Endothelial cell of umbilical vein (primary cell): ENCODE measurements at regions not wholly inside any gene's neighbourhood (a gene's known extent, or its start where the extent isn't known, plus 50 kb on each side); places are given as distances from the start of the nearest gene placed in this dataset.
A peak's percentile ranks its signal among the peaks of the same experiment; 100 is the strongest.

Experiments
- BruUV-seq: library from RNA; stranded (reverse); fragments of 400-500 nt; replicated peaks from 2 replicates; lab custom pipeline; 2021; lab: Mats Ljungman, UMichigan
- CTCF ChIA-PET: fragments of 300-600, 350-600 bp; sonication (Branson Sonifier 250); formaldehyde crosslinking; loops from one replicate; lab custom pipeline; 2021; ENCODE audit warnings: antibody characterized with exemption, inconsistent platforms; lab: Charles Lee
- POLR2A ChIA-PET: fragments of 300-600, 350-600 bp; sonication (Branson Sonifier 250); formaldehyde crosslinking; loops from one replicate; lab custom pipeline; 2021; ENCODE audit warnings: antibody characterized with exemption, inconsistent platforms; lab: Charles Lee
- DNase-seq: peaks from one replicate; pipeline ENCODE4 v3.0.0-alpha.2; 2011; ENCODE audit warnings: low read depth, low spot score
- FAIRE-seq: peaks from 2 replicates; lab custom pipeline; 2011; peaks lifted over from hg19 to GRCh38; lab: Jason Lieb, UNC
- H2AFZ ChIP-seq: 2 replicates; pipeline ENCODE4 v1.6.0; 2012; ENCODE audit warnings: low read depth, low read length, control low read depth, inconsistent platforms
- H3K27ac ChIP-seq: 2 replicates; pipeline ENCODE4 v1.5.1; 2011; ENCODE audit warnings: low read depth, mild to moderate bottlenecking, control low read depth, low read length, moderate library complexity; ENCODE audit not compliant: insufficient read depth
- H3K27me3 ChIP-seq, 2 experiments: 2 replicates each; pipeline versions ENCODE4 v1.6.0 to v1.6.1; 2011; ENCODE audit warnings: low read length in 2 of 2, mixed read lengths in 1 of 2; ENCODE audit not compliant: control insufficient read depth in 2 of 2, insufficient read depth in 2 of 2
- H3K36me3 ChIP-seq, 2 experiments: 2 replicates in 1 of 2; 3 replicates in 1 of 2; pipeline ENCODE4 v1.5.1; 2011; ENCODE audit warnings: low read length in 2 of 2, mild to moderate bottlenecking in 1 of 2, moderate library complexity in 1 of 2; ENCODE audit not compliant: control insufficient read depth in 2 of 2, insufficient read depth in 2 of 2; ENCODE audit errors: extremely low read depth in 1 of 2
- H3K4me1 ChIP-seq: 3 replicates; pipeline ENCODE4 v1.5.1; 2011; ENCODE audit warnings: mild to moderate bottlenecking, low read length; ENCODE audit not compliant: control insufficient read depth, insufficient read depth; ENCODE audit errors: extremely low read depth
- H3K4me2 ChIP-seq: 2 replicates; pipeline ENCODE4 v1.6.1; 2011; ENCODE audit warnings: low read length, control low read depth, mixed read lengths; ENCODE audit not compliant: insufficient read depth
- H3K4me3 ChIP-seq, 3 experiments: fragments of 200-600 bp in 1 of 3; sonication (generic), shearing (Covaris generic) in 1 of 3; replicated peaks in 1 of 3; 2 replicates each; pipeline ENCODE4 v1.5.1; 2011 to 2016; ENCODE audit warnings: control low read depth in 3 of 3, low read length in 3 of 3, mild to moderate bottlenecking in 2 of 3, inconsistent platforms in 1 of 3, low read depth in 1 of 3, moderate library complexity in 1 of 3; ENCODE audit not compliant: insufficient read depth in 1 of 3
- H3K79me2 ChIP-seq: 2 replicates; pipeline ENCODE4 v1.6.0; 2012; ENCODE audit warnings: low read length, inconsistent platforms; ENCODE audit not compliant: control insufficient read depth, insufficient read depth
- H3K9ac ChIP-seq: replicated peaks from 2 replicates; pipeline ENCODE3; 2011; ENCODE audit warnings: low read length, control low read depth; ENCODE audit not compliant: insufficient read depth; ENCODE audit errors: extremely low read depth
- H3K9me1 ChIP-seq: replicated peaks from 3 replicates; pipeline ENCODE4 v1.6.0; 2011; ENCODE audit warnings: mild to moderate bottlenecking, low read length; ENCODE audit not compliant: control insufficient read depth, insufficient read depth; ENCODE audit errors: extremely low read depth
- H3K9me3 ChIP-seq: replicated peaks from 2 replicates; pipeline ENCODE4 v1.5.1; 2012; ENCODE audit warnings: low read length, inconsistent platforms; ENCODE audit not compliant: control insufficient read depth, insufficient read depth
- H4K20me1 ChIP-seq: replicated peaks from 2 replicates; pipeline ENCODE3; 2011; ENCODE audit warnings: mild to moderate bottlenecking, low read length; ENCODE audit not compliant: control insufficient read depth, insufficient read depth; ENCODE audit errors: extremely low read depth
- EZH2 ChIP-seq: IDR thresholded peaks from 2 replicates; pipeline ENCODE4 v1.6.1; 2012; ENCODE audit warnings: borderline replicate concordance, low read depth, mild to moderate bottlenecking, moderate library complexity, low read length, inconsistent platforms; ENCODE audit not compliant: severe bottlenecking
- FOS ChIP-seq: IDR thresholded peaks from 2 replicates; pipeline ENCODE4 v1.6.1; 2011; ENCODE audit warnings: mild to moderate bottlenecking, low read length, moderate library complexity, borderline replicate concordance; ENCODE audit not compliant: insufficient read depth
- GATA2 ChIP-seq: IDR thresholded peaks from 2 replicates; pipeline ENCODE4 v1.7.0; 2011; ENCODE audit warnings: low read depth, mild to moderate bottlenecking, moderate library complexity, mixed read lengths, low read length; ENCODE audit not compliant: insufficient read length, insufficient read depth
- JUN ChIP-seq: IDR thresholded peaks from 2 replicates; pipeline ENCODE4 v1.6.1; 2011; ENCODE audit warnings: borderline replicate concordance, low read depth; ENCODE audit not compliant: insufficient read length, insufficient read depth
- MYC ChIP-seq: IDR thresholded peaks from one replicate; pipeline ENCODE4 v1.6.1; 2011; ENCODE audit warnings: mild to moderate bottlenecking, low read depth, low read length
- POLR2A ChIP-seq: IDR thresholded peaks from 2 replicates; pipeline ENCODE4 v1.6.1; 2012; ENCODE audit warnings: low read depth, mild to moderate bottlenecking, control low read depth, low read length
- POLR2AphosphoS5 ChIP-seq: IDR thresholded peaks from 2 replicates; pipeline ENCODE4 v1.6.1; 2012; ENCODE audit warnings: low read depth, mild to moderate bottlenecking, control low read depth, low read length, moderate library complexity; ENCODE audit not compliant: insufficient read depth
- dilution Hi-C: fragments of 300-500 bp; cut with MboI; formaldehyde crosslinking; loops from one replicate; pipeline ENCODE4 v1.15.0; 2019; ENCODE audit warnings: low sequenced_read_pairs; ENCODE audit not compliant: extremely low pct_ligation_motif_present
- intact Hi-C: fragments of 100-400 bp; cut with micrococcal nuclease; formaldehyde crosslinking; loops from one replicate; pipeline ENCODE4 v1.10.0; 2022
- TF ChIP-seq, protein P1 (sequence below), 2 donors: IDR thresholded peaks; 1 replicate in 1 of 2; 2 replicates in 1 of 2; pipeline ENCODE4 v1.5.1; 2011; ENCODE audit warnings: low read length in 2 of 2, mild to moderate bottlenecking in 2 of 2, moderate library complexity in 2 of 2, control low read depth in 1 of 2, inconsistent platforms in 1 of 2, low read depth in 1 of 2; ENCODE audit not compliant: insufficient read depth in 1 of 2; ENCODE audit errors: extremely low read depth in 1 of 2
- TF ChIP-seq, protein P2 (sequence below): IDR thresholded peaks from 2 replicates; pipeline ENCODE4 v1.6.1; 2011; ENCODE audit not compliant: insufficient read depth, insufficient read length

DNA sequence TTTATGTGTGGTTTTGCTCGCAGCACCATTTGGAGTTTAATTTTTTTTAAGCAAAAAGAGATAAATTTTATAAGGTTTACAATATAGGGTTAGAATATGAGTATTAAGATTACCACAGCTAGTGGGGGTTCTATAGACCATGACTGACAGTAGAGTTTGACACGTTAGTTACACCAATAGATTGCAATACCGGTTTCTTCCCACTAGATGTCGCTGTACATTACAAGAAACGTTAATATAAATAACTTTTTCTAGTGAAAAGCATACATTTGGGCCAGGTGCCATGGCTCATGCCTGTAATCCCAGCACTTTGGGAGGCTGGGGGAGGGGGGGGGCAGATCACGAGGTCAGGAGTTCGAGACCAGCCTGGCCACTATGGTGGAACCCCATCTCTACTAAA lies 433.6 kb downstream of the MAGEB5 start:
- intact Hi-C loops (no loop called here), dilution Hi-C loops (no loop called here)
- no peaks in the 10 kb centered on the region for H3K4me1 ChIP-seq
- H3K4me3 ChIP-seq: no peak overlapping the region
- ChIA-PET CTCF (no interaction called here), POLR2A (no interaction called here)
- no peak for TF ChIP-seq JUN
- TF ChIP-seq, protein P1, sequence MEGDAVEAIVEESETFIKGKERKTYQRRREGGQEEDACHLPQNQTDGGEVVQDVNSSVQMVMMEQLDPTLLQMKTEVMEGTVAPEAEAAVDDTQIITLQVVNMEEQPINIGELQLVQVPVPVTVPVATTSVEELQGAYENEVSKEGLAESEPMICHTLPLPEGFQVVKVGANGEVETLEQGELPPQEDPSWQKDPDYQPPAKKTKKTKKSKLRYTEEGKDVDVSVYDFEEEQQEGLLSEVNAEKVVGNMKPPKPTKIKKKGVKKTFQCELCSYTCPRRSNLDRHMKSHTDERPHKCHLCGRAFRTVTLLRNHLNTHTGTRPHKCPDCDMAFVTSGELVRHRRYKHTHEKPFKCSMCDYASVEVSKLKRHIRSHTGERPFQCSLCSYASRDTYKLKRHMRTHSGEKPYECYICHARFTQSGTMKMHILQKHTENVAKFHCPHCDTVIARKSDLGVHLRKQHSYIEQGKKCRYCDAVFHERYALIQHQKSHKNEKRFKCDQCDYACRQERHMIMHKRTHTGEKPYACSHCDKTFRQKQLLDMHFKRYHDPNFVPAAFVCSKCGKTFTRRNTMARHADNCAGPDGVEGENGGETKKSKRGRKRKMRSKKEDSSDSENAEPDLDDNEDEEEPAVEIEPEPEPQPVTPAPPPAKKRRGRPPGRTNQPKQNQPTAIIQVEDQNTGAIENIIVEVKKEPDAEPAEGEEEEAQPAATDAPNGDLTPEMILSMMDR (IDR thresholded peaks at IDR 0.05; ENCODE audit: extremely low read depth in 1 of 2, insufficient read depth in 1 of 2, low read depth in 1 of 2, low read length in 2 of 2): peak; percentile 8 to 21
- TF ChIP-seq GATA2: no peak
- H3K4me2 ChIP-seq: no peak overlapping the region
- H2AFZ ChIP-seq: no peak overlapping the region
- H3K9me3 ChIP-seq: no peaks in the 10 kb centered on the region
- no peaks in the 10 kb centered on the region for H3K36me3 ChIP-seq
- FAIRE-seq (no peak), DNase-seq (no peak)
- no peaks in the 10 kb centered on the region for H3K79me2 ChIP-seq
- no peak overlapping the region for H3K27ac ChIP-seq
- no peaks in the 10 kb centered on the region for H3K9me1 ChIP-seq
- H3K9ac ChIP-seq: no peak overlapping the region
- H3K27me3 ChIP-seq: no peaks in the 10 kb centered on the region
- no peaks in the 10 kb centered on the region for H4K20me1 ChIP-seq
- BruUV-seq: no TSS peak

DNA sequence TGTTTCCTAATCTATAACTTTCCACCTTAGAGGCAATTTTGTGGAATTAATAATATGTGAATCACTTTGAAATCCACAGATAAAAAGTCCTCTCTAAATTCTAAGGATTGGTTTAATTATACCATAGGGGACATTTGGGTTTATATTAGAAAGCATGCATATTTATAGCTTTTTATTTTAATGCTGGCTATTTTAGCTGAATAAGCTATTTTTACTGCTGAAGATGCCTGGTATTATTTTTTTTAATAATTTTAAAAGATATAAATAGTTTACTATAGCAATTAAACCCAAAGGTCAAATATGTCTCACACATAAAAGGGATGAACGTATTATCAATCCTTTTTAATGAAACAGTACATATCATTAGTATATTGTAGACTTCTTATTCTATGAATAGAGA lies 415.4 kb downstream of the MAGEB5 start:
- Histone ChIP-seq H4K20me1 (no peaks in the 10 kb centered on the region), H3K4me3 (no peak overlapping the region), H3K79me2 (no peaks in the 10 kb centered on the region), H3K27me3 (no peaks in the 10 kb centered on the region), H3K9ac (no peak overlapping the region), H3K9me1 (no peaks in the 10 kb centered on the region), H3K4me1 (no peaks in the 10 kb centered on the region), H2AFZ (no peak overlapping the region), H3K36me3 (no peaks in the 10 kb centered on the region), H3K27ac (no peak overlapping the region), H3K4me2 (no peak overlapping the region), H3K9me3 (no peaks in the 10 kb centered on the region)
- BruUV-seq: no TSS peak
- intact Hi-C loops: loop anchor here (10.0 kb wide), 1 partner anchor 577 kb away; no protein-coding TSS in a partner anchor
- TF ChIP-seq MYC (no peak), POLR2AphosphoS5 (no peak), POLR2A (no peak), GATA2 (no peak), JUN (no peak), FOS (no peak), EZH2 (no peak)
- TF ChIP-seq, protein P2, sequence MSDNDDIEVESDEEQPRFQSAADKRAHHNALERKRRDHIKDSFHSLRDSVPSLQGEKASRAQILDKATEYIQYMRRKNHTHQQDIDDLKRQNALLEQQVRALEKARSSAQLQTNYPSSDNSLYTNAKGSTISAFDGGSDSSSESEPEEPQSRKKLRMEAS: no peak
- TF ChIP-seq, protein P1 (IDR thresholded peaks at IDR 0.05; ENCODE audit: extremely low read depth in 1 of 2, insufficient read depth in 1 of 2, low read depth in 1 of 2, low read length in 2 of 2): no peak
- FAIRE-seq (no peak), DNase-seq (no peak)
- dilution Hi-C loops: no loop called here
- ChIA-PET CTCF (no interaction called here), POLR2A (no interaction called here)
